ENCODE measurements at regions not wholly inside any gene's neighbourhood (a gene's known extent, or its start where the extent isn't known, plus 50 kb on each side); places are given as distances from the start of the nearest gene placed in this dataset.

DNA sequence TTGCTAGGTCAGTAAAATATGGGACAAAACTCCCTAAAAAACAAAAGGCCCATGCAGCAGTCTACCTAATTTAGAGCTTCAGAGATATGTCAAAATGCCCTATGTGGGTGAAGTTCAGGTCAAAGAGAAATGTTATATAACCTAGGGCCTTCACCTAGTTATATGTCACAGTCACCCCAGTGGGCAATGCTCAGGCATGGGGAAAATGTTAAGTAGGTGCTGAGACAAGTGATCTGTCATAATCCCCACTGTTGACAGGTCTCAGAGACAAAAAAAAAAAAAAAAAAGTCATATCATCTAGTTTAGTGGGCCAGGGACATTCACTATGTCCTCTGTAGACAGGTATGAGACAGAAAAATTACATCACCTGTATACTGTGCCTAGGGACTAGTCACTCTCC is 128.6 kb upstream of the ZNF91 start:
- Histone ChIP-seq H3K4me1 (no peaks in the 10 kb centered on the region), H3K27me3 (no peaks in the 10 kb centered on the region), H3K27ac (no peak overlapping the region), H3K36me3 (no peaks in the 10 kb centered on the region), H3K4me3 (no peak overlapping the region), H3K9ac (ENCODE audit: low read depth in 2 of 2, low read length in 2 of 2) (no peak overlapping the region), H3K9me3 (no peaks in the 10 kb centered on the region)
- TF ChIP-seq, protein P1, sequence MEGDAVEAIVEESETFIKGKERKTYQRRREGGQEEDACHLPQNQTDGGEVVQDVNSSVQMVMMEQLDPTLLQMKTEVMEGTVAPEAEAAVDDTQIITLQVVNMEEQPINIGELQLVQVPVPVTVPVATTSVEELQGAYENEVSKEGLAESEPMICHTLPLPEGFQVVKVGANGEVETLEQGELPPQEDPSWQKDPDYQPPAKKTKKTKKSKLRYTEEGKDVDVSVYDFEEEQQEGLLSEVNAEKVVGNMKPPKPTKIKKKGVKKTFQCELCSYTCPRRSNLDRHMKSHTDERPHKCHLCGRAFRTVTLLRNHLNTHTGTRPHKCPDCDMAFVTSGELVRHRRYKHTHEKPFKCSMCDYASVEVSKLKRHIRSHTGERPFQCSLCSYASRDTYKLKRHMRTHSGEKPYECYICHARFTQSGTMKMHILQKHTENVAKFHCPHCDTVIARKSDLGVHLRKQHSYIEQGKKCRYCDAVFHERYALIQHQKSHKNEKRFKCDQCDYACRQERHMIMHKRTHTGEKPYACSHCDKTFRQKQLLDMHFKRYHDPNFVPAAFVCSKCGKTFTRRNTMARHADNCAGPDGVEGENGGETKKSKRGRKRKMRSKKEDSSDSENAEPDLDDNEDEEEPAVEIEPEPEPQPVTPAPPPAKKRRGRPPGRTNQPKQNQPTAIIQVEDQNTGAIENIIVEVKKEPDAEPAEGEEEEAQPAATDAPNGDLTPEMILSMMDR (IDR thresholded peaks at IDR 0.05), result no peak
- DNase-seq, result no peak
- intact Hi-C loops (cut with DNase I), result no loop called here

DNA sequence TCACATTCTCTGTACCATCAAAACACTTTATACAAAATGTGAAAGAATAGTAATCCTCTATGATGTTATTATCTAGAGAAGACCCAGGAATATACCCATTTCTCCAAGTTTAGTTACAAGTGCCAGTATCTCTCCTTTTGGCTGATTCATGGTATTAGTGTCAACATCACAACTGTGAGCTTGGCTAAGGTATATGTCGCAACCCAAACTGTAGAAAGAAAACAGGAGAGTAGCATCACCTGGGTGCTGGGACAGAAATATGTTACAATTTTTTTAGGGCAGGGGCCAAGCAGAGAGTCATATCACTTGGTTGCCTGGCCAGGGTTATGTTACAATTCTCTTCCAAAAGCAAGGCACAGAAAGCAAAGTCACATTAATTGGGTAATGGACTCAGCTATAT is 127.2 kb upstream of the ZNF91 start:
- TF ChIP-seq, protein P1 (IDR thresholded peaks at IDR 0.05), result no peak
- Histone ChIP-seq H3K9me3 (no peaks in the 10 kb centered on the region), H3K36me3 (no peaks in the 10 kb centered on the region), H3K27ac (no peak overlapping the region), H3K27me3 (no peaks in the 10 kb centered on the region), H3K9ac (ENCODE audit: low read depth in 2 of 2, low read length in 2 of 2) (no peak overlapping the region), H3K4me1 (no peaks in the 10 kb centered on the region), H3K4me3 (no peak overlapping the region)
- DNase-seq, result no peak
- intact Hi-C loops (cut with DNase I), result no loop called here

DNA sequence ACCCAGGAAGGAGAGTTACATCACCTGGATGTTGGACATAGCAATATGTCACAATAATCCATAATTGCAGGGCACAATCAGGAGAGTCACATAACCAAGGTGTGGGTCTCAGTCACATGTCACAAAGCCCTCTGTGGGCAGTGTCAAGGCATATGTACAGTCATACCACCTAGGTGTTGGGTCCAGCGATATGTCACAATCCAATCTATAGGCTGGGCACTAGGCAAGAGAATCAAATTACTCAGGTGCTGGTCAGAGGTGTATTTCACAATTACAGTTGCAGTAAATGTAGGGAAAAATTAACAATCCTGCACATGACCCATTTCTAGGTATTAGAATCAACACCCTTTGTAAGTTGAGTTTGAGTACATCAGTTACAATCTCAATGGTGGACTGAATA is 126.2 kb upstream of the ZNF91 start:
- H3K4me1 ChIP-seq, result no peaks in the 10 kb centered on the region
- H3K36me3 ChIP-seq, result no peaks in the 10 kb centered on the region
- no peak overlapping the region for H3K4me3 ChIP-seq
- TF ChIP-seq, protein P1 (IDR thresholded peaks at IDR 0.05), result no peak
- no peak for DNase-seq
- no peaks in the 10 kb centered on the region for H3K9me3 ChIP-seq
- H3K27me3 ChIP-seq, result no peaks in the 10 kb centered on the region
- intact Hi-C loops (cut with DNase I), result no loop called here
- no peak overlapping the region for H3K27ac ChIP-seq
- no peak overlapping the region for H3K9ac ChIP-seq (ENCODE audit: low read depth in 2 of 2, low read length in 2 of 2)

DNA sequence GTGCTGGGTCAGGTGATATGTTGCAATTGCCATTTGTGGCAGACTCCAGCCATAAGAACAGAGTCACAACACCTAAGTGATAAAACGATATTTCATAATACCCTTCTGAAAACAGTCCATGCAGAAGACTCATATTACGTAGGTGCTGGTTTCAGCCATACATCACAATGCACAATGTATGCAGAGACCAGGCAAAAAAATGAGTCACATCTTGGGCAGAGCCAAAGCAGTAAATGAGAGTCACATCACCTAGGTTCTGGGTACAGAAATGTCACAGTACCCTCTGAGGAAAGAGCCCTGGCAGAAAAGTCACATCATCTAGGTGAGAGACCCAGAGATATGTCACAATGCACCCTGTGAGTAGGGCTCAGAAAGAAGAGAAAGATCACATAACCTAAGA is 125.2 kb upstream of the ZNF91 start:
- Histone ChIP-seq H3K36me3 (no peaks in the 10 kb centered on the region), H3K4me1 (no peaks in the 10 kb centered on the region), H3K9me3 (no peaks in the 10 kb centered on the region), H3K27ac (no peak overlapping the region), H3K9ac (ENCODE audit: low read depth in 2 of 2, low read length in 2 of 2) (no peak overlapping the region), H3K4me3 (no peak overlapping the region), H3K27me3 (no peaks in the 10 kb centered on the region)
- intact Hi-C loops (cut with DNase I), result no loop called here
- TF ChIP-seq, protein P1 (IDR thresholded peaks at IDR 0.05), result no peak
- DNase-seq, result no peak

DNA sequence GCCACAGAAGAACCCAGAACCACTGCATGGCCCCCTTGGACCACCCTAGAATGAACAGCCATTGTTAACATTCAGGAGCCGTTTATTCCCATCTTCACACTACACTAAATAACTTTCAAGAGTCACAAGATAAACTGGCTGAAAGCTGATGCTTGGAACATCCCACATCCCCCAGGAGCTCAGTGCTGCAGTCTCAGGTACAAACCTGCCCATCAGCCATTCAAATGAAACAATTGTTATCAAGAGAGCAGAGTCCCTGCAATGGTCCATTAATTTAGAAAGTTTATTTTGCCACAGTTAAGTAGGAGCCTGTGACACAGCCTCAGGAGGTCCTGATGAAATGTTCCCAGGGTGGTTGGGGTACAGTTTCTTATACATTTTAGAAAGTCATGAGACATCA is 123.8 kb upstream of the ZNF91 start:
- TF ChIP-seq, protein P1 (IDR thresholded peaks at IDR 0.05), result no peak
- intact Hi-C loops (cut with DNase I), result no loop called here
- no peaks in the 10 kb centered on the region for H3K27me3 ChIP-seq
- H3K9me3 ChIP-seq, result no peaks in the 10 kb centered on the region
- H3K27ac ChIP-seq, result no peak overlapping the region
- no peak overlapping the region for H3K9ac ChIP-seq (ENCODE audit: low read depth in 2 of 2, low read length in 2 of 2)
- DNase-seq, result no peak
- no peaks in the 10 kb centered on the region for H3K4me1 ChIP-seq
- no peaks in the 10 kb centered on the region for H3K36me3 ChIP-seq
- H3K4me3 ChIP-seq, result no peak overlapping the region

DNA sequence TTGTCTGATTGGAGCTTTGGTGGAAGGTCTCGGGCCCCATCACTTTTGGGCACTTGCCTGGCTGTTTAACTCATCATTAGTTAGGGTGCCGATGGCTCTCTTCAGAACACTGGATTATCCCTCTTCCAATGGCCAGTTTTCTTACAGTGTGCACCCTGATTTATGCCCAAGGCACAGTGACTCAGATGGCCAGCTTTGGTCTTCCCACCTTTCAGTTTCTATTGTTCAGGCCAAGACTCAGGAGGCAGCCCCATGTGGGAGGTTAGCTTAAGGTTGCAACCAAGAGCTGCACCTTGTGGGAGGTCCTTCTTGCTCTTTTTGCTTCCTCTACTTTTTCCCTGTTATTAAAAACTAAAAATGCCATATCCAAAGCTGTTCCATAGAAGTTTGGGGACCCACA is 121.0 kb upstream of the ZNF91 start:
- DNase-seq, result no peak
- TF ChIP-seq, protein P1 (IDR thresholded peaks at IDR 0.05), result no peak
- Histone ChIP-seq H3K4me1 (no peaks in the 10 kb centered on the region), H3K9me3 (no peaks in the 10 kb centered on the region), H3K27ac (no peak overlapping the region), H3K9ac (ENCODE audit: low read depth in 2 of 2, low read length in 2 of 2) (no peak overlapping the region), H3K36me3 (no peaks in the 10 kb centered on the region), H3K27me3 (no peaks in the 10 kb centered on the region), H3K4me3 (no peak overlapping the region)
- intact Hi-C loops (cut with DNase I), result no loop called here
